ENCODE measurements at regions not wholly inside any gene's neighbourhood (a gene's known extent, or its start where the extent isn't known, plus 50 kb on each side); places are given as distances from the start of the nearest gene placed in this dataset.

DNA sequence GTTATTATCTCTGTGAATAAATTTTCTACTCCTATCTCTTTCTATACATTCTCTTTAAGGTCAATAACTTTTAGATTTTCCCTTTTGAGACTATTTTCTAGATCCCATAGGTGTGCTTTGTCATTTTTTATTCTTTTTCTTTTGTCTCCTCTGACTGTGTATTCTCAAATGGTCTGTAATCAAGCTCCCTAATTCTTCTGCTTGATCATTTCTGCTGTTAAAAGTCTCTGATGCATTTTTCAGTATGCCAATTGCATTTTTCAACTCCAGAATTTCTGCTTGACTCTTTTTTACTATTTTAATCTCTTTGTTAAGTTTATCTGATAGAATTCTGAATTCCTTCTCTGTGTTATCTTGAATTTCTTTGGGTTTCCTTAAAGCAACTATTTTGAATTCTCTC lies 78.2 kb downstream of the THNSL1 start:
- no peak overlapping the region for H3K4me3 ChIP-seq (replicated peaks in 1 of 2; ENCODE audit: low read depth in 2 of 2, low read length in 2 of 2)
- no peak for DNase-seq (ENCODE audit: low read depth in 2 of 2)
- TF ChIP-seq CTCF (IDR thresholded peaks at IDR 0.05; ENCODE audit: low read depth, low read length) = no peak

DNA sequence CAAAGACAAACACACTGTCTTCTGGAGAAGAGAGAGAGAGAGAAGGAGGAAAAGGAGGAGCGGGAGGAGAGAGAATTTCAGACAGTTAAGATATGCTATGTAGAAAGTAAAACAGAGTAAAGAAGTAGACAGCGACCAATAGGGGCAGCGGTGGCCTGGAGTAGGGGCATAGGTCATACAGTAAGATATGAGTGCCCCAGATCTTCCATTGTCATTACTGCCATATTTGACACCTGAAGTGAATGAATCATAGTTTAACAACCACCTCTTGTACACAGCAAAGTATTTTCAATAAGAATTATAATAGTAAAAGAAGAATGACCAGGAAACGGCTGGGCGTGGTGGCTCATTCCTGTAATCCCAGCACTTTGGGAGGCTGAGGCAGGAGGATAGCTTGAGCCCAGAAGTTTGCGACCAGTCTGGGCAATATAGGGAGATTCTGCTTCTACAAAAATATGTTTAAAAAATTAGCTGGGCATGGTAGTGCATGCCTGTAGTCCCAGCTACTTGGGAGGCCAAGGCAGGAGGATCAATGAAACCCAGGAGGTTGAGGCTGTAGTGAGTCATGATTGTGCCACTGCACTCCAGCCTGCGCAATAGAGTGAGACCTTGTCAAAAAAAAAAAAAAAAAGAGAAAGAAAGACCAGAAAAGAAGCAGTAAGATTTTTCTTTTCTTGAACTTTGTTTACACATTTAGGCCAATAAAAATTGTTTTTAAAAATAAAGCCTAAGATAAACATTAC lies 77.0 kb upstream of the GPR158 start:
- TF ChIP-seq CTCF (IDR thresholded peaks at IDR 0.05; ENCODE audit: low read depth, low read length) = no peak
- DNase-seq (ENCODE audit: low read depth in 2 of 2) = no peak
- H3K4me3 ChIP-seq (replicated peaks in 1 of 2; ENCODE audit: low read depth in 2 of 2, low read length in 2 of 2) = no peak overlapping the region

GRCh38 chr10:25100141-25100540 lies 74.7 kb upstream of the GPR158 start:
- no peak for DNase-seq (ENCODE audit: low read depth in 2 of 2)
- TF ChIP-seq CTCF (IDR thresholded peaks at IDR 0.05; ENCODE audit: low read depth, low read length) = no peak
- H3K4me3 ChIP-seq (replicated peaks in 1 of 2; ENCODE audit: low read depth in 2 of 2, low read length in 2 of 2) = no peak overlapping the region

DNA sequence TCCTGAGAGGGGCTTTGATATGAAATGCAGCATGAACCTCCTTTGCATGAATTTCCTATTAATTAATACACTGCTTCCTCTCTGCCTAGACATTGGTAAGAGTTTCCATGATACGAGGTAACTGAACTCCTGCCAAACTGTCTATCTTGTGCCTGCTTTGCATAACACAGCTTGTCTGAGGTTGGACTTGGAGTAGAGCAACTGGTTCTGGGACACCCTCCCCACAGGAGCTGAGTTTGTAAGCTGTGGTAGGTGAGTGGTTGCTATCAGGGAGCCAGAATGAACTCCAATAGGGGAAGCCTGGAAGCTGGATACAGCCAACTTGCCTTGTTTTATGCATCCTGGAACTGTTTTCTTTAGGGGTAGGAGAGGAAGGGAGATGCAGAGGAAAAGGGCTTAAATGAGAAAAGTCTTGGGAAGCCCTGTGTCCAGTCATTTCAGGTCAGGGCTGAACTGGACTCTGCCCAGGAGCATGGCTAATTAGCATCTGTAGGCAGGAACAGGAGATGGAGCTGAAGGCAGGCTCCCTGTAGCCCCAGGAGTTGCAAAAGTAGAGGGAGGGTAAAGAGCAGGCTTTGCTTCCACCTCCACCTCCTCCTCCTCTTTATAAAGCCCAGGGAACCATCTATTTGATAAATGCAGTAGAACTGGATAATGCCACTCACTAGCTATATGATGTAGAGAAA lies 73.2 kb upstream of the GPR158 start:
- no peak overlapping the region for H3K4me3 ChIP-seq (replicated peaks in 1 of 2; ENCODE audit: low read depth in 2 of 2, low read length in 2 of 2)
- TF ChIP-seq CTCF (IDR thresholded peaks at IDR 0.05; ENCODE audit: low read depth, low read length) = no peak
- DNase-seq (ENCODE audit: low read depth in 2 of 2) = no peak

- no peak overlapping the region for H3K4me3 ChIP-seq (replicated peaks in 1 of 2; ENCODE audit: low read depth in 2 of 2, low read length in 2 of 2)
- no peak for TF ChIP-seq CTCF (IDR thresholded peaks at IDR 0.05; ENCODE audit: low read depth, low read length)
- DNase-seq (ENCODE audit: low read depth in 2 of 2) = no peak
These were observed 72.5 kb upstream of the GPR158 start for GRCh38 chr10:25102147-25102822.

GRCh38 chr10:25103703-25104102 lies 71.1 kb upstream of the GPR158 start:
- no peak for TF ChIP-seq CTCF (IDR thresholded peaks at IDR 0.05; ENCODE audit: low read depth, low read length)
- H3K4me3 ChIP-seq (replicated peaks in 1 of 2; ENCODE audit: low read depth in 2 of 2, low read length in 2 of 2) = no peak overlapping the region
- no peak for DNase-seq (ENCODE audit: low read depth in 2 of 2)
